Activated T-cell treated with anti-CD3 and anti-CD28 coated beads for 1 hour (primary cell): ENCODE measurements at regions not wholly inside any gene's neighbourhood (a gene's known extent, or its start where the extent isn't known, plus 50 kb on each side); places are given as distances from the start of the nearest gene placed in this dataset.

Source experiments
- DNase-seq: peaks from one replicate; pipeline ENCODE4 v3.0.0-alpha.2; 2020; ENCODE audit warnings: low read depth

DNA sequence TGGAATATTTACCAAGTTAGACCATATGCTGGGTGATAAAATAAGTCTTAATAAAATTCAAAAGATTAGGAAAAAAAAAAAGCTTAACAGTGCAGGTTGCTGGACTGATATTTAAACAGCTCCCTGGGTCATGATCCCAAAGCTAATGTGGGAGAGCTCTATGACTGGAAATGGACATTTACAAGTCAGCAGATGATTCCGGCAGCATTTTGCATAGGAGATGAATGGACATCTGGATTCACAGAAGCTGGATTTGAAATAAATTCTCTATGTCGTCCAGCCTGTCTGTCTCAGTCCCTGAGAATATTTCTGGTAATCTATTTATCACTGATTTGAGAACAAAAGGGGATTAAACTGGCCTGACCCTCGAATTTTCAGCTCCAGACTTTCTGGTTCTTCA lies 52.3 kb upstream of the KLHL25 start:
- DNase-seq = no peak

DNA sequence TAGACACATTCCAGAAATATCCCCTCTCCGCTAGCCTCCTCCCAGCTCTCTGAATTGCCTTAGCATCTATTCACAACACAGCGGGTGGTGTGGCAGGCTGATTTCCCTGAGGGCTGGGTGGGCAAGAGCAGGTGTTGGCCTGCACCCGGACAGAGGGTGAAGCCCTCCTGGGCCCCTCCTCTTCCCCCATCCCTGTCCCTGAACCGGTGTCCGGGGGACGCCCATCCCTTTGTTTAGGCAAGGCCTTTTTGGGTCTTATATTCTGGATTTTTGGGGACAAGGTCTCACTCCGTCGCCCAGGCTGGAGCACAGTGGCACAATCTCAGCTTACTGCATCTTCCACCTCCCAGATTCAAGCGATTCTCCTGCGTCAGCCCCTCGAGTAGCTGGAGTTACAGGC lies 55.2 kb upstream of the KLHL25 start:
- no peak for DNase-seq

DNA sequence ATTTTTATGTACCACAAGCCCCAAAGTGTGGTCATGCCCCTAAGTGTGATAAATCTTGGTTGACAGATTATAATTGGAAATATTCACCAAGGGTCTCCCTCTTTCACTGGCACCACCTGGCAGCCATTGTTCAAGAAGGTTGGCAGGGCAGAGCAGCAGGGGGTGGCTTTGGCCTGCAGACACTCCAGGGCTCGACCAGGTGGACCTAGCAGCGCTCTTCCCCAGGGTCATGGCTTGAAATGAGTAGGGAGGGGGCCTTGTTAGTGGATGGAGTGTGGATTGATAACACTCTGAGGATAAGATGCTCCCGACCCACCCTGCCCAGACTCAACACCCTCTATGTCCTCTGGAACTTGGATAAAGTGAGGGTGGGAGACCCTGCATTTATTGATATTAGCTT lies 58.2 kb upstream of the KLHL25 start:
- DNase-seq = no peak

DNA sequence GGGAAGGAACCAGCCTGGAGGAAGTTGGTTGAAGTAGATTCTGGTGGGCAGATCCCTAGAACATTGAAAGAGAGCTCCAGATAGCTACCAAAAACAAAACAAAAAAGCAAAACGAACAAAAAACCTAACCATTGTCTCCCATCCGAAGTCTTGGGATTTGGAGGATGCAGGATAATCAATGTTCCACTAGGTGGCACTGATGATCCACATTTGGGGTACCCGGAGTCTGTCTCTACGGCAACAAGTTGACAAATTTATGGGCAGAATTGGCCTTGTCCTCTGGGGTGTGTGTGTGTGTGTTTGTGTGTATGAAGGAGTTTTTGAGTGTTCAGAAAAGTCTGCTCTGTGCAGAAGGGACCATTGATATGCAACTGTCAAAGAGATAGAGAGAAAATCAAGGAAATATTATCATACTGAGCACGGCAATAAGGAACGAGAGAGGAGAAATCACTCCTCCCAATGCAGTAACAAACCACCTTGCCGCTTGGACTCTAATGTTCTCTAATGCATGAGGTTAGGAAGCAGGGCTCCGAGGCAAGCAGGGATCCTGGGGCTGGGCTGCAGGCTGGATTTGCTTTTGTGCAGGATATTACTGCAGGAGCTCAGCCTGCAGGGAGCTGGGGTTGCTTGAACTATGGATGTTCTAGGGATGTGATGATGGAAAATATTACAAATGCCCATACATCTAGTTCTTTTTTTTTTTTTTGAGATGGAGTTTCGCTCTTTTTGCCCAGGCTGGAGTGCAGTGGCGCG lies 59.8 kb upstream of the KLHL25 start:
- DNase-seq = peak; percentile 12

DNA sequence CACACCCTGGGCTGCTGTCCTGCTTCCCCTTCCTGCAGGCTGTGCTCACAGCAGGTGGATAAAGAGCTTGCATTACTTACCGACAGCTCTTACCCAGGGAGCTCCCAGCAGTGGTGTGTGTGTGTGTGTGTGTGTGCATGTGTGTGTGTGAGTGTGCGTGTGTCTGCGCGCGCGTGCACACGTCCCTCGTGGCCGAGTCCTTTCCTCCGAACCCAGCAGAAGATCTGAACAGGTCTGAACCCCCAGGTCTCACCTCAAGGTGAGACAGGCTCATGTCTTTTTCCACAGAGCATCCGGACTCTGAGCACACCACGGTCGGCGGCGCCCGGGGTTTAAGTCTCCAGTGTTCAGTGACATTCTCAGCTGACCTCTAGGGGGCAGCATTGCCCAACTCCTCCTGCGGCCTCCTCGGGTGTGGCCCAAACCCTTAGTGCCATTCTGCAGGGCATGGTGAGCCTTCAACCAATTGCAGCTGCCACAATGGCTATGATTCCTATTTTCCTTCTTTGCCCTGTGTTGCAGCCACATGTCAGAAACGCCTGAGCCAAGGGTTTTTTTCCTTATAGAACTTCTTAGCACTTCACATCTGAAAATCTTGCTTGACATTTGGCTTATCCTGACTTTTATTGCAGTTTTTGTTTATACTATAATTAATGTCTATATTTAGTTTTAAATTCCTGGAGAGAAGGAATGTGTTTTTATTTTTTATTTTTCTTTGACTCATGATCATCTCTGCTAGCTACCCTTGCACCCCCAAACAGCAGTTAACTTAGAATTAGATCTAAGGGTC lies 64.1 kb upstream of the KLHL25 start:
- DNase-seq = peak; percentile 68

DNA sequence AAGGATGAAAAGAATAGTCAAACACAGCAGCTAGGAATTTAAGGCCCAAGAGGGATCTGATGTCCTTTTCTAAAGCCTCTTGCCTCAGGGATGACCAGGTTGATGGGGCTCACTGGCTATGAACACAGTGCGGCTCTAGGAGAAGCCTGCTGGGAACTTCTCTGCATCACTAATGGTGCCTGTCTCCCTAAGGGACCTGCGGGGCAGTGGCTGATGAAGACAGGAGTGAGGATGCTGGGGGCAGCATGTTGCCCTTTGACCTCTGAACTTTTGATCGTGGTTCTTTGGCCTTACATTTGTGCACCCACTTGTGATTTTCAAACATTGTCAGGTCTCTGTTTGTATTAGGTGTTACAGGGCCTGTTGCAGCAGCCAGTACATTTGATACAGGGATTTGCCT lies 64.9 kb upstream of the KLHL25 start:
- DNase-seq = no peak

DNA sequence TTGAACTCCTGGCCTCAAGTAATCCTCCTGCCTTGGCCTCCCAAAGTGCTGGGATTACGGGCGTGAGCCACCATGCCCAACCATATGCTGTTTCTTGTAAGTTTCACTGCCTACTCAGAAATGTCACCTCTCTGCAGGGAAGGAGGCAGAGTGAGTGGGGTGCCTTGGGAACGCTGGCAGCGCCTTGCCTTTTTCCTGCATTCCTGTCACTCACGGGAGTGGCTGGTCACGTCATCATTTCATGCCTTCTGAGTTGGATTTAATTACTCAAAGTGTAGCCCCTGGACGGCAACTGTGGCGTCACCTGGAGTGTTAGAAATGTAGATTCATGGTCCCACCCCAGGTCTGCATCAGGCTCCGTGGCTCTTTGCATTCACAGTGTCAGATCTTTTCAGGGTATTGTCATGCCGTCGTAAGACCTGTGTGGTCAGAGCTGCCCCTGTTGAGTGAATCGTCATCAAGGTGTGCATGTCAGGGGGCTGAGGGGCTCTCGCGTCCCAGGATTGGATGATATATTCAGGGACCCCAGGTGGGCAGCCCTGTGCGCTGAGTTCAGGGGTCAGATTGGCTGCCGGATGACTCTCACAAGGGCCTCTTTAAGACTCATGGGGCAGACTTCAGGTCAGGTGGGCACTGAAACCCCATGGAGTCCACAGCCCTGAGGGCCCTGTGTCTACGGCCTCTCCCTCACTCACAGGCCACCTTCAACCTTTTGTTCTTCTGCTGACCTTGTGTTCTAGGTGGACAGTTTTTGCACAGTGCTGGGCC lies 65.9 kb upstream of the KLHL25 start:
- DNase-seq = no peak

DNA sequence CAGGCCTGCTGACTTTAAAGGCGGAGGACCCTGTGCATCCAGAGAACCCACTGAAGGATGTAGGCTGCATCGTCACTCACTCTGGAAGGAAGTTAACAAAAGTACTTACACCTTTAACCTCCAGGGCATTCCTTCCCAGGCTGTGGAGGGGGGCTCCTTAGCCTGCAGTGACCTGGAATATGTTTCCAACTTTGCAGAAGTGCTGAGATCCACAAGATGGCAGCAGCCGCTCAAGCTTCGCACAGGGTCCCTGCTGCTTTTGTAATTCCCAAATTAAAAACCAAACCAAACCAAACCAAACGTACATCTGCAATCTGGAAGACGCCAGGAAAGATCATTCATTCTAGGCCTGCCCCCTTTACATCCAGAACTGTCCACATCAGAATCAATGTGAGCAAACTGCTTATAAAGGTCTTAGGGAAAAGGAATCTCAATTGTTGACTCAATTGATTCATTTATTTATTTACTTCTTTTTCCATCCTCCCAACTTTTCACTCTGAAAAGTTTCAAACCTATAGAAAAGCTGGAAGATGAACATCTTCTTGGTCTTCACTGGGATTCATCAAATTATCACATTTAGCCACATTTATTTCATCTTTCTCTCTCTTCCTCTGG lies 70.5 kb upstream of the KLHL25 start:
- DNase-seq = no peak

DNA sequence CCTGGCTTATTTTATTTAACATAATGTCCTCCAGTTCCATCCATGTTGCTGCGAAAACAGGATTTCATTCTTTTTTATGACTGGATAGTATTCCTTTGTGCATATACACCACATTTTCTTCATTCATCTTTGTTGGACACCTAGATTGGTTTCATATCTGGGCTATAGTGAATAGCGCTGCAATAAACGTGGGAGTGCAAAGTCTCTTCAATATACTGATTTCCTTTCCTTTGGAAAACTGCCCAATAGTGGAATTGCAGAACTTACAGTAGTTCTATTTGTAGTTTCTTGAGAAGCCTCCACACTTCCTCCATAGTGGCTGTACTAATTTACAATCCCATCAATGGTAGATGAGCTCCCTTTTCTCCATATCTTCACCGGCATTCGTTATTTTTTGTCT lies 72.5 kb upstream of the KLHL25 start:
- no peak for DNase-seq

DNA sequence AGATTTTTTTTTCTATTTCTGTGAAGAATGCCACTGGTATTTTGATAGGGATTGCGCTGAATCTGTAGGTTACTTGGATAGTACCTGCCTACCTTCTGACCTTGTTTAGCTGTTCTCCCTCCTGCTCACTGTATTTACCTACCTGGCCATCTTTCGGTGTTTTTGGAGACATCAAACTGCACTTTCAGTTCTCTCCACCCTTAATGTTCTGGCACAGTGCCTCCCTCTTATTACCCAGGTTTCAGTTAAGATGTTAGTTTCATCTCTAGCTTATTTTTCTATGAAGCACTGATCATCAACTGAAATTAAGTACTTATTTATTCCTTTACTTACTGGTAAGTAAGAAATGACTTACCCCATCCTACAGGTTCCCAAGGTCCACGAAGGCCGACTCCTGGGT lies 74.4 kb upstream of the KLHL25 start:
- no peak for DNase-seq

DNA sequence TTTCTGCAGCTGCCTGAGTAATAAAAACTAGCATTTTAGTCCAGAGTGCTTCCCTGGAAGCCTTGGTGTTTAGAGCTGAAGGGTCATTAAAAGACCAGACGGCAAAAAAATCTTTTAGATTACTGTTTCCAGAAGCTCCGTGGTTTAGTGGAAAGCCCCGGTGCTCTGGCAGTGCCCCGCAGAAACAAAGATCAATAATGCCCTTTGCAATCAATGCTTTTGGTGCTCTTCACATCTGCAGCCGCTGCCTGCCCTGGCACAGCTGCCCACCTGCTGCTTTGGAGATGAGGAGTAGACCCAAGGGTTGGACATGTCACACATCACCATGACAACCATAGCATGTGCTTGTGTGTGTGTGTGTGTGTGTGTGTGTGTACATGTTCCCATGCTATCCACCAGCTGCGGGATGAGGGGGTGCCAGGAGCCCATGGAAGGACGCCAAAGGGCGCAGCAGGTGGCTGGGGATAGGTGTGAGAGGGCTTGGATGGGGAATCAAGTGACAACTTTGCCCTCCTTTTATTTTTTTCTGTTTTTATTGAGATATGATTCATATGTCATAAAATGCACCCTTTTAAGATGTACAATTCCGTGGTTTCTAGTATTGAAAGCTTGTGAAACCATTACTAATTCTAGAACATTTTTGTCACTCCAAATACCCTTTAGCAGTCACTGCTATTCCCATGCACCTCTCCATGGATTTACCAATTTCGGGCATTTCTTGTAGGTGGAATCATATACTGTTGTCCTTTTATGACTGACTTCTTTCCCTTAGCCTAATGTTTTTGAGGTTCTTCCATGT lies 75.7 kb upstream of the KLHL25 start:
- DNase-seq = no peak

DNA sequence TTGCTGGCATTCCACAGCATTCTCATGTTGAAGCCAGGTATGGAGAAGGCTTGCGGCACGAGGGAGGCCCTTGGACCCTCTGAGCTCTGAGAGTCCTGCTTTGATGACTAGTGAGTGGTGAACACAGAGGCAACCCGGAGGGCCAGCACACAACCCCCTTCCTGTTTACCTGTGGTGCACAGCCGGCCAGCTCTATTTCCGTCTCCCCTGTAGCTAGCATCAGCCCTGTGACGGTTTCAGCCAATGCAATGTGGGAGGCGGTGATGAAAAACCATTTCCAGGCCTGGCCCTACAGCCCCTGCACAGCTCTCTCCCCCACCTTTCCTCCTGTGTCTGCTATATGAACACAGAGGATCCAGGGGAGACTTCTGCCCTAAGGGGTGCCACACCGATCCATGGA lies 76.8 kb upstream of the KLHL25 start:
- DNase-seq = no peak

DNA sequence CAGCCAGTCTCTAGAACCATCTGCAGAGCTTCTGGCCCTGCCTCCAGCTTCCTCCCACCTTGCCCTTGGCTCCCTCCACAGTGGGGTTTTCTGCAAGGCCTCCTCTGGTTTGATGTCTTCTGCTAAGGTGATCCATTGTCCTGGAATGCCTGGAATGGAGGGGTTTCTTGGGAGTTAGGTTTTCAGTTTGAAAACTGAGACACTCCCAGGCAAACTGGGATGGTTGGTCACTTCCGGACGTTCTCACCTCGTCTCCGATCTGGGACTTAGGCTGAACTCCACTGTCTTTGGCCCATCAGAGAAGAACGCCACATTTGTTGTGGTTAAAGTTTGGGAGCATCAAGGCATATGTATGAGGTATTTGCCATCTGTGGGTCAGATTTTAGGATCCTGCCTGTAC lies 77.4 kb upstream of the KLHL25 start:
- DNase-seq = no peak

DNA sequence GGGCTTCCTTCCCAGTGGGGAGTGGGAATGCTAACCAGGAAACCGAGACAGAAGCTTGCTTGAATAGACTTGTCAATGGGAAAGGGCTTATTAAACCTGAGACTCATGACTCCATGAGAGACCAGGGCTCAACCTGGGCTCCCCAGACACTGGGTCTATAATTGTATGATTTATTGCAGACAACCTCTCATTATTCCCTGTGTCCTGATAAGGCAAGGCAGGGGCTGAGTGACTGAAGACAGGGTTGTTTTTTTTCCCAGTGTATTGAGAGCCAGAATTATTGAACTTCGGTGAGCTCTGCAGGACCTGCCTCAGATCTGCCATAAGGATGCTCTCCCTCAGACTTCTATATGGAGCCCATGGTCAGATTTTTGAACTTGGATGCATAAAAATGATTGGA lies 79.5 kb upstream of the KLHL25 start:
- no peak for DNase-seq

DNA sequence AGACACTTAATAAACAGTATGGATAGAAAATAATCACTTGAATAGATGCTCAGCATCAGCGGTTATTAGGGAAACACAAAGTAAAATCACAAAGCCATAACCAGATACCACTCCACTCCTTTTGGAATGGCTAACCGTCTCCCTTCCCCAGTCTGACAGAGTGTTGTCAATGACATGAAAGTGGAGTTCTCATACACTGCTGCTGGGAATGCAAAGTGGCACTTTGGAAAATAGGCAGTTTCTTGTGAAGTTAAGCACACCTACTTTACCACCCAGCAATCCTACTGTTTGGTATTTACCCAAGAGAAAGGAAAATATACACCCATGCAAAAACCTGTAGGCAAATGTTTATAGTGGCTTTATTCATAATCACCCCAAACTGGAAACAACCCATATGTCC lies 81.0 kb upstream of the KLHL25 start:
- no peak for DNase-seq

DNA sequence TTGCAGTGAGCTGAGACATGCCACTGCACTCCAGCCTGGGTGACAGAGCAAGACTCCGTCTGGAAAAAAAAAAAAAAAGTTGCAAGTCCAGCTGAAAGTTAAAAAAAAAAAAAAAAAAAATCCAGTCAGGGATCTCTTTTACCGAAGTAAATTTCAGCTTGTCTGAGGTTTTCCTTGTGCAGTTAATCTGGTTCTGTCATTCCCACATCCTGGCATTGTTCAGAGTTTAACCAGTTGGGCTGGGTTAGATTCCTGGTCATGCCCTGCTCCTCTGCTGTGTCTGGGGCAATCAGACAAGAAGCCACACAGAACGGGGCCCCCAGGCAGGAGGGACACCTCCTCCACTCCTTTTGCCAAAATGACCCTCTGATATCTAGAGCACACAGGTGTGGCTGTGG lies 84.1 kb upstream of the KLHL25 start:
- DNase-seq = no peak

DNA sequence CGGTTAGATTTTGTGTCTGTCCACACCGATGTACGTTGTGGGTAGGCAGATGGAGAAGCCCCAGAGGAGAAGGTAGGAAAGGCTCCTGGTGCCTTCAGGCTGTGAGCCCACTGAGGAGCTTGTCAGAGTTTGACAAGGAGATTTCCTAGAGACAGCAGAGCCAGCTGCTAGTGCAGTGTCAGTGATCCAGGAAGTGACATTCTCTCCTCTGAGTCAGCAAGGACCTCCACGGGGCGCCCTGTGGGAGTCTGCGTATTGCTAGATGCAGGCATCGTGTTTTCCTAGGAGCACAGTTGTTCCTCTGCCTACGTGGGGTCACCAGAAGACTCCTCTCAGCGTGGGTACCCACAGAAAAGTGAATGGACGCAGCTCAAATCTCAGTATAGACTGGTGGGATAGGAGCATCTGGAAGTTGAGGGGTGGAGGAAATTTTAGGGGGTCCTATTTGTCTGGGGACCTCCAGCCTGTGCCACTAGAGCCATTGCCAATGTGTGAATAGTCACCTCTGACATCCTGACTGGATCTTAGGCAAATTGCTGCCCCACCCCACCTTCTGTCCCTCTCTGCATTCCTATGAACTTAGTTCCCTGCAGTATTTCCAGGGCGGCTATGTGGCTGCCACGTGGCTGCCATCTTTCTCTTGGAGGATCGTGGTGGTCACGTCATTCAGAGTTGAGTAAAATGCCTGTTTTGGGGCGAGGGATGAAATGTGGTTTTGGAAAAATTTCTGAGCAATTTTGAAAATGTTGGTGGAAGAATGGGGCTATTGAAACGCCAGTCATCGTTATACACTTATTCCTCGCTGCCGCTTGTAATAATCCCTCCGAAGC lies 84.8 kb upstream of the KLHL25 start:
- no peak for DNase-seq

DNA sequence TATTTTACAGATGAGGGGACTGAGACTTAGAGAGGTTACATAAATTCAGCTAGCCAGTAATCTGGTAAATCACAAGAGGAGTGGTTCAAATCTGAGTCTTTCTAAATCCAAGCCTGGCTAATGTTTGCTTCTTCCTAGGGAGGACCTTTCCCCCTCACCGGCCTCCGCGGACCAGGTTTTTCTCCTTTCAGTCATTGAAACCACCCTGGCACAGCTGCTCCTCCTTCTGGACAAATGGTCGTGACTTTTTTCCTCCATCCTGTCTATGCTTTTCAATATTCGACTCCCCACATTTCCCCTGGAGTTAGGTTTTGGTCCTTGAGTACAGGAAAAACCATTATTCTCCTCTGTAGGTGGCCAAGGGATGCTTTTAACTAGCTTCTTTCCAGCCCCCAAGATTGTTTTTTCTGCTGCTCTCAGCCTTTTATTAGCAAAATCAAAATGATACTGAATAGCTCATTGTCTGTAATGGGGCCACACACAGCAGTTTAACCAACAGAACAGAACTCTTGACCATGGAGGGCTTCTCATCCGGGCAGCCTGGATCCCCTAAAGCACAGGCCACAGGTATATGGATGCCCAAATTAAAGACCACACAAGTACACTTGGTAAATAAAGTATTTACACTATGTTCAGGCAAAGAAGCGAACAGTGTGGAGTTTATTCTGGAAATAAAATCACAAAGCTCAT lies 85.9 kb upstream of the KLHL25 start:
- no peak for DNase-seq

DNA sequence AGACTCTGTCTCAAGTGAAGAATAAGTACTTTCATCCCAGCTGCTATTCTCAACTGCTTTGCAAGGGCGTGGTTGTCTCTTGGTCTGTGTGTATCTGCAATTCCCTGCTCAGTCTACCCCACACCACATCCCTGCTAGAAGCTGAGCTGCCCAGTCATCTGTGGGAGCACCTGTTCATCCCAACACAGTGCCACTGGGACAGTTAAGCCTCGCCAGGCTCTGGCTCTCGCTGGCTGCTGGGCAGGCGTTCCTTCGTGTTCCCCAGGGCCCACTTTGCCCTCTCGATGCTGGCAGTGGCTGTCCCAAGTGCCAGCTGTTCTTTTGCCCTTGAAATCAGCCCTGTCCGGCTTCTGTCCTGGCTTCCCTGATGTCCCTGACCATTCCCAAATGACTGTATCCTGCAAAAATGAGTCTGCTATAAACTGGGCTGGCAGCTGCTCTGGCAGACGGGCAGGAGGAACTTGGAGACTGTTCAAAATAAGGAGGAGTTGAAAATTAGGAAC lies 91.6 kb upstream of the KLHL25 start:
- no peak for DNase-seq
